Activated CD4-positive, alpha-beta T cell treated with anti-CD3 and anti-CD28 coated beads, Interleukin-2, amount 10 ng/mL, durations not matched to agents 7 days and 5 days (primary cell): ENCODE measurements at regions not wholly inside any gene's neighbourhood (a gene's known extent, or its start where the extent isn't known, plus 50 kb on each side); places are given as distances from the start of the nearest gene placed in this dataset.
"Not testable (repeated sequence)": the region's sequence is repeated elsewhere in the genome, so short reads cannot be mapped to it uniquely, and the experiment has no call there.

Experiments
- CTCF ChIA-PET: fragments of 350-600 bp; sonication (Branson Sonifier 250); formaldehyde crosslinking; loops from one replicate; lab custom pipeline; 2021; ENCODE audit warnings: antibody characterized with exemption; lab: Charles Lee
- POLR2A ChIA-PET: fragments of 350-600 bp; sonication (Branson Sonifier 250); formaldehyde crosslinking; loops from one replicate; lab custom pipeline; 2021; ENCODE audit warnings: antibody characterized with exemption; lab: Charles Lee
- DNase-seq: peaks from one replicate; pipeline ENCODE4 v3.0.0-alpha.2; 2020
- H3K27ac Mint-ChIP-seq: one replicate; pipeline ENCODE4 v1.8.0; 2021; ENCODE audit warnings: mild to moderate bottlenecking, moderate library complexity, mixed read lengths
- H3K27me3 Mint-ChIP-seq: one replicate; pipeline ENCODE4 v1.8.0; 2021; ENCODE audit warnings: mixed read lengths
- H3K36me3 Mint-ChIP-seq: one replicate; pipeline ENCODE4 v1.8.0; 2021; ENCODE audit warnings: low read depth, mixed read lengths
- H3K4me1 Mint-ChIP-seq: one replicate; pipeline ENCODE4 v1.8.0; 2021; ENCODE audit warnings: mixed read lengths
- H3K4me3 Mint-ChIP-seq: one replicate; pipeline ENCODE4 v1.8.0; 2021; ENCODE audit warnings: mild to moderate bottlenecking, moderate library complexity, mixed read lengths
- H3K9me3 Mint-ChIP-seq: one replicate; pipeline ENCODE4 v1.8.0; 2021; ENCODE audit warnings: mixed read lengths

- peaks cover 11% of the 10 kb centered on the region for H3K9me3 Mint-ChIP-seq
- no peak overlapping the region for H3K4me3 Mint-ChIP-seq
- H3K27me3 Mint-ChIP-seq = no peaks in the 10 kb centered on the region
- no peaks in the 10 kb centered on the region for H3K36me3 Mint-ChIP-seq
- H3K27ac Mint-ChIP-seq = no peak overlapping the region
- CTCF ChIA-PET = interaction anchor here (1.8 to 2.0 kb wide), 2 partner anchors 12 to 21 kb away, joined by 4 to 6 read pairs; no protein-coding TSS in a partner anchor
- peaks cover 27% of the 10 kb centered on the region for H3K4me1 Mint-ChIP-seq
- POLR2A ChIA-PET = no interaction called here
- no peak for DNase-seq
Observed at GRCh38 chr2:8609357-8609811, 72.5 kb upstream of the ID2 start.

GRCh38 chr2:8610775-8611174 is 71.1 kb upstream of the ID2 start:
- peaks cover 27% of the 10 kb centered on the region for H3K4me1 Mint-ChIP-seq
- DNase-seq, H3K4me3 Mint-ChIP-seq, H3K36me3 Mint-ChIP-seq, H3K27me3 Mint-ChIP-seq, H3K27ac Mint-ChIP-seq, CTCF ChIA-PET, POLR2A ChIA-PET: not testable (repeated sequence)
- H3K9me3 Mint-ChIP-seq = peaks cover 14% of the 10 kb centered on the region

- H3K4me1 Mint-ChIP-seq = peaks cover 26% of the 10 kb centered on the region
- H3K4me3 Mint-ChIP-seq = no peak overlapping the region
- peaks cover 14% of the 10 kb centered on the region for H3K9me3 Mint-ChIP-seq
- H3K36me3 Mint-ChIP-seq = no peaks in the 10 kb centered on the region
- POLR2A ChIA-PET = no interaction called here
- DNase-seq = no peak
- no peak overlapping the region for H3K27ac Mint-ChIP-seq
- H3K27me3 Mint-ChIP-seq = peaks cover 7% of the 10 kb centered on the region
- CTCF ChIA-PET = interaction anchor here (1.2 kb wide), 1 partner anchor 66 kb away, joined by 3 read pairs; no protein-coding TSS in a partner anchor
Observed at GRCh38 chr2:8611246-8611645, 70.6 kb upstream of the ID2 start.

- CTCF ChIA-PET = interaction anchor here (1.2 kb wide), 1 partner anchor 66 kb away, joined by 3 read pairs; no protein-coding TSS in a partner anchor
- peaks cover 25% of the 10 kb centered on the region for H3K4me1 Mint-ChIP-seq
- no peak for DNase-seq
- peaks cover 14% of the 10 kb centered on the region for H3K9me3 Mint-ChIP-seq
- H3K27ac Mint-ChIP-seq = no peak overlapping the region
- peaks cover 7% of the 10 kb centered on the region for H3K27me3 Mint-ChIP-seq
- POLR2A ChIA-PET = no interaction called here
- H3K36me3 Mint-ChIP-seq = no peaks in the 10 kb centered on the region
- no peak overlapping the region for H3K4me3 Mint-ChIP-seq
Observed at GRCh38 chr2:8611700-8612099, 70.2 kb upstream of the ID2 start.

GRCh38 chr2:8612734-8613179 is 69.1 kb upstream of the ID2 start:
- CTCF ChIA-PET = no interaction called here
- H3K4me1 Mint-ChIP-seq = peaks cover 17% of the 10 kb centered on the region
- H3K27ac Mint-ChIP-seq = no peak overlapping the region
- POLR2A ChIA-PET = no interaction called here
- no peak overlapping the region for H3K4me3 Mint-ChIP-seq
- H3K36me3 Mint-ChIP-seq = no peaks in the 10 kb centered on the region
- peaks cover 7% of the 10 kb centered on the region for H3K27me3 Mint-ChIP-seq
- H3K9me3 Mint-ChIP-seq = peaks cover 14% of the 10 kb centered on the region
- no peak for DNase-seq

- H3K4me1 Mint-ChIP-seq = peaks cover 11% of the 10 kb centered on the region
- POLR2A ChIA-PET, DNase-seq, H3K36me3 Mint-ChIP-seq, H3K27ac Mint-ChIP-seq, H3K27me3 Mint-ChIP-seq, H3K4me3 Mint-ChIP-seq: not testable (repeated sequence)
- peaks cover 14% of the 10 kb centered on the region for H3K9me3 Mint-ChIP-seq
- CTCF ChIA-PET = interaction anchor here (1.9 kb wide), 1 partner anchor 25 kb away, joined by 5 read pairs; no protein-coding TSS in a partner anchor
Observed at GRCh38 chr2:8613207-8613999, 68.5 kb upstream of the ID2 start.

- ChIA-PET CTCF (interaction anchor here (0.6 to 1.9 kb wide), 2 partner anchors 8 to 23 kb away, joined by 3 to 5 read pairs; no protein-coding TSS in a partner anchor), POLR2A (no interaction called here)
- H3K9me3 Mint-ChIP-seq = peaks cover 14% of the 10 kb centered on the region
- no peak overlapping the region for H3K27ac Mint-ChIP-seq
- H3K4me1 Mint-ChIP-seq = no peaks in the 10 kb centered on the region
- H3K4me3 Mint-ChIP-seq = no peak overlapping the region
- DNase-seq = no peak
- no peaks in the 10 kb centered on the region for H3K36me3 Mint-ChIP-seq
- peaks cover 7% of the 10 kb centered on the region for H3K27me3 Mint-ChIP-seq
Observed at GRCh38 chr2:8614646-8615045, 67.2 kb upstream of the ID2 start.

- no peak overlapping the region for H3K4me3 Mint-ChIP-seq
- peaks cover 10% of the 10 kb centered on the region for H3K27me3 Mint-ChIP-seq
- H3K9me3 Mint-ChIP-seq = peaks cover 13% of the 10 kb centered on the region
- no peaks in the 10 kb centered on the region for H3K4me1 Mint-ChIP-seq
- no peak for DNase-seq
- CTCF ChIA-PET = interaction anchor here (1.9 kb wide), 1 partner anchor 23 kb away, joined by 5 read pairs; no protein-coding TSS in a partner anchor
- H3K27ac Mint-ChIP-seq = no peak overlapping the region
- no peaks in the 10 kb centered on the region for H3K36me3 Mint-ChIP-seq
- POLR2A ChIA-PET = no interaction called here
Observed at GRCh38 chr2:8615252-8615575, 66.6 kb upstream of the ID2 start.

GRCh38 chr2:8615576-8616281 is 66.1 kb upstream of the ID2 start:
- Mint-ChIP-seq H3K27ac (no peak overlapping the region), H3K4me3 (no peak overlapping the region), H3K27me3 (peaks cover 15% of the 10 kb centered on the region), H3K9me3 (peaks cover 8% of the 10 kb centered on the region), H3K4me1 (no peaks in the 10 kb centered on the region), H3K36me3 (no peaks in the 10 kb centered on the region)
- POLR2A ChIA-PET = no interaction called here
- DNase-seq = no peak
- CTCF ChIA-PET = interaction anchor here (1.5 to 1.9 kb wide), 2 partner anchors 22 to 23 kb away, joined by 3 to 5 read pairs; no protein-coding TSS in a partner anchor

- no peak overlapping the region for H3K27ac Mint-ChIP-seq
- peaks cover 20% of the 10 kb centered on the region for H3K27me3 Mint-ChIP-seq
- ChIA-PET POLR2A (no interaction called here), CTCF (interaction anchor here (1.5 kb wide), 1 partner anchor 21 kb away, joined by 3 read pairs; no protein-coding TSS in a partner anchor)
- no peak overlapping the region for H3K4me3 Mint-ChIP-seq
- no peaks in the 10 kb centered on the region for H3K36me3 Mint-ChIP-seq
- no peak for DNase-seq
- no peaks in the 10 kb centered on the region for H3K4me1 Mint-ChIP-seq
- H3K9me3 Mint-ChIP-seq = peaks cover 3% of the 10 kb centered on the region
Observed at GRCh38 chr2:8617048-8617447, 64.8 kb upstream of the ID2 start.

GRCh38 chr2:8617590-8617989 is 64.3 kb upstream of the ID2 start:
- peaks cover 3% of the 10 kb centered on the region for H3K9me3 Mint-ChIP-seq
- CTCF ChIA-PET = no interaction called here
- no peak overlapping the region for H3K4me3 Mint-ChIP-seq
- POLR2A ChIA-PET = no interaction called here
- no peaks in the 10 kb centered on the region for H3K4me1 Mint-ChIP-seq
- DNase-seq = no peak
- H3K36me3 Mint-ChIP-seq = no peaks in the 10 kb centered on the region
- no peak overlapping the region for H3K27ac Mint-ChIP-seq
- H3K27me3 Mint-ChIP-seq = peaks cover 20% of the 10 kb centered on the region

- no peaks in the 10 kb centered on the region for H3K36me3 Mint-ChIP-seq
- no peak overlapping the region for H3K27ac Mint-ChIP-seq
- H3K4me1 Mint-ChIP-seq = no peaks in the 10 kb centered on the region
- no peak for DNase-seq
- H3K9me3 Mint-ChIP-seq = peaks cover 3% of the 10 kb centered on the region
- H3K4me3 Mint-ChIP-seq = no peak overlapping the region
- H3K27me3 Mint-ChIP-seq = peaks cover 25% of the 10 kb centered on the region
- ChIA-PET POLR2A (no interaction called here), CTCF (no interaction called here)
Observed at GRCh38 chr2:8619071-8619470, 62.8 kb upstream of the ID2 start.
